HepG2 (cell line): ENCODE measurements at regions not wholly inside any gene's neighbourhood (a gene's known extent, or its start where the extent isn't known, plus 50 kb on each side); places are given as distances from the start of the nearest gene placed in this dataset.

Experiments
- ATAC-seq: fragments of 200-7000 bp; cut with Tn5 transposase; 3 replicates; pipeline ENCODE4 v1.9.1; 2020; ENCODE audit warnings: mild to moderate bottlenecking, moderate library complexity
- BruUV-seq: library from RNA; stranded (reverse); fragments of 400-500 nt; replicated peaks from 2 replicates; lab custom pipeline; 2021; lab: Mats Ljungman, UMichigan
- CTCF ChIA-PET: fragments of 300-600 bp; formaldehyde crosslinking; extraction: SDS; loops from one replicate; lab custom pipeline; 2021; ENCODE audit warnings: low total read pairs, inconsistent platforms, low intra/inter-chr PET ratio; lab: Yijun Ruan, JAX
- POLR2A ChIA-PET: fragments of 350-600 bp; sonication (Branson Sonifier 250); formaldehyde crosslinking; loops from one replicate; lab custom pipeline; 2020; ENCODE audit warnings: antibody characterized with exemption, inconsistent platforms; lab: Yijun Ruan, JAX
- DNase-seq: peaks from one replicate; pipeline ENCODE4 v3.0.0-alpha.2; 2015; ENCODE audit warnings: low spot score
- FAIRE-seq: peaks from 3 replicates; lab custom pipeline; 2011; peaks lifted over from hg19 to GRCh38; lab: Jason Lieb, UNC
- H2AFZ ChIP-seq: one replicate; pipeline ENCODE4 v1.6.1; 2011; ENCODE audit warnings: low read length, inconsistent platforms
- H3K27ac ChIP-seq: fragments of 300-600 bp; 3 replicates; pipeline ENCODE4 v1.8.0; 2011; ENCODE audit warnings: mixed run types, mild to moderate bottlenecking, mixed read lengths, low read length, inconsistent platforms; ENCODE audit not compliant: insufficient read depth; ENCODE audit errors: extremely low read length
- H3K27me3 ChIP-seq, 2 experiments: fragments of 200-600 bp in 1 of 2; 2 replicates in 1 of 2; 3 replicates in 1 of 2; pipeline versions ENCODE4 v1.6.0 to v1.8.0; 2011; ENCODE audit warnings: low read length in 2 of 2, mild to moderate bottlenecking in 2 of 2, moderate library complexity in 2 of 2, inconsistent platforms in 1 of 2; ENCODE audit not compliant: insufficient read depth in 2 of 2, control insufficient read depth in 1 of 2
- H3K36me3 ChIP-seq, 2 experiments: fragments of 200-600 bp in 1 of 2; replicated peaks in 1 of 2; 2 replicates in 1 of 2; 3 replicates in 1 of 2; pipeline versions ENCODE4 v1.5.1 to v1.8.0; 2011; ENCODE audit warnings: low read length in 2 of 2, inconsistent platforms in 1 of 2; ENCODE audit not compliant: insufficient read depth in 2 of 2, control insufficient read depth in 1 of 2
- H3K4me1 ChIP-seq: 2 replicates; pipeline ENCODE4 v1.5.1; 2012; ENCODE audit warnings: low read length, inconsistent platforms; ENCODE audit not compliant: insufficient read depth
- H3K4me2 ChIP-seq: 2 replicates; pipeline ENCODE4 v1.6.0; 2011; ENCODE audit warnings: low read depth, low read length, inconsistent platforms
- H3K4me3 ChIP-seq, 3 experiments: fragments of 200-600 bp in 1 of 3; sonication (generic), shearing (Covaris generic) in 1 of 3; replicated peaks in 1 of 3; 2 replicates each; pipeline ENCODE4 v1.5.1; 2011 to 2016; ENCODE audit warnings: low read length in 3 of 3, inconsistent platforms in 2 of 3, low read depth in 2 of 3, mild to moderate bottlenecking in 2 of 3, control low read depth in 1 of 3, mixed read lengths in 1 of 3; ENCODE audit not compliant: insufficient read depth in 1 of 3
- H3K79me2 ChIP-seq: one replicate; pipeline ENCODE4 v1.6.1; 2011; ENCODE audit warnings: low read length, inconsistent platforms; ENCODE audit not compliant: insufficient read depth
- H3K9ac ChIP-seq: 2 replicates; pipeline ENCODE4 v1.6.0; 2011; ENCODE audit warnings: mild to moderate bottlenecking, low read depth, low read length, inconsistent platforms; ENCODE audit not compliant: insufficient read depth
- H3K9me3 ChIP-seq: 2 replicates; pipeline ENCODE4 v1.5.1; 2012; ENCODE audit warnings: mild to moderate bottlenecking, low read length
- H4K20me1 ChIP-seq: 2 replicates; pipeline ENCODE4 v1.6.0; 2011; ENCODE audit warnings: inconsistent platforms, mild to moderate bottlenecking, low read length, moderate library complexity; ENCODE audit not compliant: insufficient read depth
- NR2F2 ChIP-seq: IDR thresholded peaks from 2 replicates; pipeline ENCODE4 v1.6.1; 2012; ENCODE audit warnings: low read depth, inconsistent platforms, borderline replicate concordance
- SP140L ChIP-seq: sonication (generic); formaldehyde crosslinking; IDR thresholded peaks from 2 replicates; pipeline ENCODE4 v1.4.0; 2020; ENCODE audit warnings: missing genetic modification reagents, borderline replicate concordance
- ZC3H4 ChIP-seq: sonication (generic); formaldehyde crosslinking; IDR thresholded peaks from 2 replicates; pipeline ENCODE4 v1.4.0; 2020; ENCODE audit warnings: missing genetic modification reagents, borderline replicate concordance
- WGBS: methylation state at CpG from one replicate; pipeline ENCODE4 v1.1.6; 2017; ENCODE audit warnings: low lambda C conversion rate; 5-methylcytosine and 5-hydroxymethylcytosine counted together
- in situ Hi-C: cut with HindIII; loops from 2 replicates; pipeline ENCODE4 v1.10.0; 2017; ENCODE audit warnings: low pct_unique_long_range_greater_than_20kb; ENCODE audit not compliant: extremely low pct_ligation_motif_present
- intact Hi-C: fragments of 100-400 bp; cut with micrococcal nuclease; formaldehyde crosslinking; loops from one replicate; pipeline ENCODE4 v1.10.0; 2022; ENCODE audit not compliant: unreplicated experiment
- TF ChIP-seq, protein P1 (sequence below): sonication (generic); formaldehyde crosslinking; IDR thresholded peaks from 2 replicates; pipeline ENCODE4 v1.8.0; 2022; ENCODE audit warnings: missing genetic modification reagents, mild to moderate bottlenecking, borderline replicate concordance
- TF ChIP-seq, protein P2 (sequence below): fragments of 450-650 bp; IDR thresholded peaks from 2 replicates; pipeline ENCODE4 v1.6.1; 2017; ENCODE audit warnings: mild to moderate bottlenecking

DNA sequence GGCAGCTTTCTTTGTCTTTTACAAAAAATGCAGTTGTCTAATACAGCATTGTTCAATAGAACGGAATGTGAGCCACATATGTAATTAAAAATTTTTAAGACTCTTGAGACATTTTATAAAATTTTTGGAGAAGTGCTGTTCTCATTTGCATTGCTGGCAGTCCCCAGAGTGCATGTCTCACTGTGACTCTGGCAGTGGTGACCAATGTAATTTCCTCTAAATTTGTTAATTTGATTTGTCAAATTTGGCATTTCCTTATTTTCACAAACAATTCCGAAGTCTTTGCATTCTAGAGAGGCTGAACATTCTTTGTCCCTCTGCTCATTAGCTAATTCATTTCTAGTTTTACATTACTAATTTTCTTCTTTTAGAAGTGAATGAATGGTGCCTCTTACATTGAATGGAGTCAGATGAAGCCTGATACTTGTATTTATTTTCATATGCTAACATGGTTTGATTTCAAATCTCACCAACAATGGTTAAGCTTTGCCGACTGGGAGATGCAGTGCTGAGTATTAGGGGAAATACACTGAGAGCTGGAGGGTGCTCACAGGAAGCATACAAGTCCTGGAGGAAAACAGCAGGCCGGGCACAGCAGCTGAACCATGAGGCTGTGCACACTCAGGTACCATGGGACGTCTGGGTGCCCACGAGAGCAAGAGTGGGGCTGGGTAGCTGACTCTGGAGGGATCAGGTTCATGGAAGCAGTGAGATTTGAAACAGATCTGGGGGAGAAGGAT is 68.5 kb upstream of the ARMC2 start:
- in situ Hi-C loops (loop anchor here (5.0 kb wide), 1 partner anchor 217 kb away; the partner anchor contains the start of gene FOXO3), intact Hi-C loops (loop anchor here (5.0 kb wide), 3 partner anchors 58 to 293 kb away; no protein-coding TSS in a partner anchor)
- Histone ChIP-seq H4K20me1 (no peaks in the 10 kb centered on the region), H3K9me3 (0 out of 2 replicates have a peak, but pooled peaks cover under 1% of the 10 kb centered on the region), H2AFZ (no peak overlapping the region), H3K27me3 (no peaks in the 10 kb centered on the region), H3K79me2 (no peaks in the 10 kb centered on the region), H3K9ac (no peak overlapping the region), H3K27ac (no peak overlapping the region), H3K4me2 (no peak overlapping the region), H3K4me3 (no peak overlapping the region), H3K36me3 (no peaks in the 10 kb centered on the region), H3K4me1 (peaks cover 65% of the 10 kb centered on the region)
- TF ChIP-seq ZC3H4 (CRISPR knock-in tag) (no peak), NR2F2 (no peak), SP140L (CRISPR knock-in tag) (no peak)
- TF ChIP-seq, protein P1, sequence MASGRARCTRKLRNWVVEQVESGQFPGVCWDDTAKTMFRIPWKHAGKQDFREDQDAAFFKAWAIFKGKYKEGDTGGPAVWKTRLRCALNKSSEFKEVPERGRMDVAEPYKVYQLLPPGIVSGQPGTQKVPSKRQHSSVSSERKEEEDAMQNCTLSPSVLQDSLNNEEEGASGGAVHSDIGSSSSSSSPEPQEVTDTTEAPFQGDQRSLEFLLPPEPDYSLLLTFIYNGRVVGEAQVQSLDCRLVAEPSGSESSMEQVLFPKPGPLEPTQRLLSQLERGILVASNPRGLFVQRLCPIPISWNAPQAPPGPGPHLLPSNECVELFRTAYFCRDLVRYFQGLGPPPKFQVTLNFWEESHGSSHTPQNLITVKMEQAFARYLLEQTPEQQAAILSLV (CRISPR knock-in tag), result no peak
- TF ChIP-seq, protein P2, sequence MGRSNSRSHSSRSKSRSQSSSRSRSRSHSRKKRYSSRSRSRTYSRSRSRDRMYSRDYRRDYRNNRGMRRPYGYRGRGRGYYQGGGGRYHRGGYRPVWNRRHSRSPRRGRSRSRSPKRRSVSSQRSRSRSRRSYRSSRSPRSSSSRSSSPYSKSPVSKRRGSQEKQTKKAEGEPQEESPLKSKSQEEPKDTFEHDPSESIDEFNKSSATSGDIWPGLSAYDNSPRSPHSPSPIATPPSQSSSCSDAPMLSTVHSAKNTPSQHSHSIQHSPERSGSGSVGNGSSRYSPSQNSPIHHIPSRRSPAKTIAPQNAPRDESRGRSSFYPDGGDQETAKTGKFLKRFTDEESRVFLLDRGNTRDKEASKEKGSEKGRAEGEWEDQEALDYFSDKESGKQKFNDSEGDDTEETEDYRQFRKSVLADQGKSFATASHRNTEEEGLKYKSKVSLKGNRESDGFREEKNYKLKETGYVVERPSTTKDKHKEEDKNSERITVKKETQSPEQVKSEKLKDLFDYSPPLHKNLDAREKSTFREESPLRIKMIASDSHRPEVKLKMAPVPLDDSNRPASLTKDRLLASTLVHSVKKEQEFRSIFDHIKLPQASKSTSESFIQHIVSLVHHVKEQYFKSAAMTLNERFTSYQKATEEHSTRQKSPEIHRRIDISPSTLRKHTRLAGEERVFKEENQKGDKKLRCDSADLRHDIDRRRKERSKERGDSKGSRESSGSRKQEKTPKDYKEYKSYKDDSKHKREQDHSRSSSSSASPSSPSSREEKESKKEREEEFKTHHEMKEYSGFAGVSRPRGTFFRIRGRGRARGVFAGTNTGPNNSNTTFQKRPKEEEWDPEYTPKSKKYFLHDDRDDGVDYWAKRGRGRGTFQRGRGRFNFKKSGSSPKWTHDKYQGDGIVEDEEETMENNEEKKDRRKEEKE, result no peak
- FAIRE-seq (no peak), ATAC-seq (no peak), DNase-seq (no peak)
- ChIA-PET POLR2A (interaction anchor here (2.0 kb wide), 1 partner anchor 220 kb away, joined by 9 read pairs; the partner anchor contains the start of gene FOXO3), CTCF (no interaction called here)
- BruUV-seq, result no TSS peak
- WGBS, result 42% methylated on average over 6 of the region's 6 CpGs
